A673 (cell line): ENCODE measurements at regions not wholly inside any gene's neighbourhood (a gene's known extent, or its start where the extent isn't known, plus 50 kb on each side); places are given as distances from the start of the nearest gene placed in this dataset.

Experiments used
- BruUV-seq: library from RNA; stranded (reverse); fragments of 400-500 nt; replicated peaks from 2 replicates; lab custom pipeline; 2021; lab: Mats Ljungman, UMichigan
- CTCF ChIA-PET: fragments of 300-600 bp; sonication (Branson Sonifier 250); formaldehyde crosslinking; loops from one replicate; lab custom pipeline; 2022; ENCODE audit warnings: antibody characterized with exemption; lab: Charles Lee
- POLR2A ChIA-PET: fragments of 300-600 bp; sonication (Branson Sonifier 250); formaldehyde crosslinking; loops from one replicate; lab custom pipeline; 2022; ENCODE audit warnings: antibody characterized with exemption; ENCODE audit not compliant: low non-redundant PET; lab: Charles Lee
- DNase-seq: peaks from one replicate; pipeline ENCODE4 v3.0.0-alpha.2; 2015; ENCODE audit warnings: low spot score
- H3K27ac ChIP-seq: fragments of 200-600 bp; sonication (generic); 2 replicates; pipeline ENCODE4 v1.5.1; 2016; ENCODE audit warnings: mixed run types, low read depth, mild to moderate bottlenecking, mixed read lengths, antibody characterized with exemption, low read length; ENCODE audit not compliant: poor library complexity, severe bottlenecking
- H3K27me3 ChIP-seq: fragments of 200-600 bp; sonication (generic); replicated peaks from 2 replicates; pipeline ENCODE4 v1.6.1; 2017; ENCODE audit warnings: mixed run types, low read depth, mild to moderate bottlenecking, mixed read lengths, antibody characterized with exemption, low read length; ENCODE audit not compliant: insufficient read depth, poor library complexity
- H3K36me3 ChIP-seq: fragments of 200-600 bp; sonication (generic); 2 replicates; pipeline ENCODE4 v1.6.1; 2016; ENCODE audit warnings: mixed run types, mild to moderate bottlenecking, mixed read lengths, antibody characterized with exemption, low read length; ENCODE audit not compliant: insufficient read depth, poor library complexity, severe bottlenecking
- H3K4me1 ChIP-seq: fragments of 200-600 bp; sonication (generic); 2 replicates; pipeline ENCODE4 v1.6.1; 2017; ENCODE audit warnings: mixed run types, mild to moderate bottlenecking, mixed read lengths, antibody characterized with exemption, low read length; ENCODE audit not compliant: insufficient read depth, poor library complexity, severe bottlenecking
- H3K4me3 ChIP-seq: fragments of 200-600 bp; sonication (generic); 2 replicates; pipeline ENCODE4 v1.5.1; 2016; ENCODE audit warnings: low read depth, mixed run types, mild to moderate bottlenecking, mixed read lengths, low read length; ENCODE audit not compliant: poor library complexity, severe bottlenecking
- H3K9me3 ChIP-seq: fragments of 200-600 bp; sonication (generic); 2 replicates; pipeline ENCODE4 v1.6.1; 2016; ENCODE audit warnings: mixed run types, low read depth, mild to moderate bottlenecking, mixed read lengths, antibody characterized with exemption, low read length; ENCODE audit not compliant: poor library complexity, severe bottlenecking
- EZH2 ChIP-seq: fragments of 200-600 bp; sonication (generic); IDR thresholded peaks from 2 replicates; pipeline ENCODE4 v1.6.1; 2017; ENCODE audit warnings: borderline replicate concordance, low read depth, mild to moderate bottlenecking, mixed read lengths, antibody characterized with exemption, low read length; ENCODE audit not compliant: poor library complexity, severe bottlenecking
- intact Hi-C: fragments of 100-400 bp; cut with micrococcal nuclease; formaldehyde crosslinking; loops from one replicate; pipeline ENCODE4 v1.10.0; 2022; ENCODE audit not compliant: unreplicated experiment
- TF ChIP-seq, protein P1 (sequence below): fragments of 300-800, 200-600 bp; sonication (generic); conservative IDR thresholded peaks from 2 replicates; pipeline ENCODE4 v1.5.1; 2017; ENCODE audit warnings: low read depth, mild to moderate bottlenecking, antibody characterized with exemption, low read length, moderate library complexity, mixed read lengths

- DNase-seq, result no peak
- no peaks in the 10 kb centered on the region for H3K27me3 ChIP-seq
- H3K9me3 ChIP-seq, result peaks cover 17% of the 10 kb centered on the region
- ChIA-PET CTCF (no interaction called here), POLR2A (no interaction called here)
- intact Hi-C loops, result no loop called here
- H3K36me3 ChIP-seq, result no peaks in the 10 kb centered on the region
- TF ChIP-seq, protein P1, sequence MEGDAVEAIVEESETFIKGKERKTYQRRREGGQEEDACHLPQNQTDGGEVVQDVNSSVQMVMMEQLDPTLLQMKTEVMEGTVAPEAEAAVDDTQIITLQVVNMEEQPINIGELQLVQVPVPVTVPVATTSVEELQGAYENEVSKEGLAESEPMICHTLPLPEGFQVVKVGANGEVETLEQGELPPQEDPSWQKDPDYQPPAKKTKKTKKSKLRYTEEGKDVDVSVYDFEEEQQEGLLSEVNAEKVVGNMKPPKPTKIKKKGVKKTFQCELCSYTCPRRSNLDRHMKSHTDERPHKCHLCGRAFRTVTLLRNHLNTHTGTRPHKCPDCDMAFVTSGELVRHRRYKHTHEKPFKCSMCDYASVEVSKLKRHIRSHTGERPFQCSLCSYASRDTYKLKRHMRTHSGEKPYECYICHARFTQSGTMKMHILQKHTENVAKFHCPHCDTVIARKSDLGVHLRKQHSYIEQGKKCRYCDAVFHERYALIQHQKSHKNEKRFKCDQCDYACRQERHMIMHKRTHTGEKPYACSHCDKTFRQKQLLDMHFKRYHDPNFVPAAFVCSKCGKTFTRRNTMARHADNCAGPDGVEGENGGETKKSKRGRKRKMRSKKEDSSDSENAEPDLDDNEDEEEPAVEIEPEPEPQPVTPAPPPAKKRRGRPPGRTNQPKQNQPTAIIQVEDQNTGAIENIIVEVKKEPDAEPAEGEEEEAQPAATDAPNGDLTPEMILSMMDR, result no peak
- no peak for TF ChIP-seq EZH2
- H3K27ac ChIP-seq, result no peak overlapping the region
- H3K4me1 ChIP-seq, result no peaks in the 10 kb centered on the region
- no TSS peak for BruUV-seq
- H3K4me3 ChIP-seq, result no peak overlapping the region
These were observed 89.9 kb upstream of the DSCAM start for GRCh38 chr21:40936771-40937261.

GRCh38 chr21:40938078-40938477 lies 91.1 kb upstream of the DSCAM start:
- no peaks in the 10 kb centered on the region for H3K36me3 ChIP-seq
- intact Hi-C loops, result no loop called here
- POLR2A ChIA-PET, result no interaction called here

GRCh38 chr21:40938611-40939010 lies 91.7 kb upstream of the DSCAM start:
- BruUV-seq, result no TSS peak
- no peak for DNase-seq
- Histone ChIP-seq H3K27ac (no peak overlapping the region), H3K4me3 (no peak overlapping the region), H3K27me3 (no peaks in the 10 kb centered on the region), H3K9me3 (peaks cover 19% of the 10 kb centered on the region), H3K4me1 (no peaks in the 10 kb centered on the region), H3K36me3 (no peaks in the 10 kb centered on the region)
- TF ChIP-seq, protein P1, result no peak
- no peak for TF ChIP-seq EZH2
- intact Hi-C loops, result no loop called here
- POLR2A ChIA-PET, result no interaction called here
- CTCF ChIA-PET, result no interaction called here

More at GRCh38 chr21:40938078-40938477, 91.1 kb upstream of the DSCAM start:
- H3K27ac ChIP-seq, result no peak overlapping the region
- no peaks in the 10 kb centered on the region for H3K4me1 ChIP-seq
- H3K27me3 ChIP-seq, result no peaks in the 10 kb centered on the region
- CTCF ChIA-PET, result no interaction called here
- no peak for TF ChIP-seq EZH2
- TF ChIP-seq, protein P1, result no peak
- no TSS peak for BruUV-seq
- H3K9me3 ChIP-seq, result peaks cover 19% of the 10 kb centered on the region
- no peak overlapping the region for H3K4me3 ChIP-seq
- no peak for DNase-seq
